Esophagus muscularis mucosa (tissue), 4 donors: ENCODE measurements at regions not wholly inside any gene's neighbourhood (a gene's known extent, or its start where the extent isn't known, plus 50 kb on each side); places are given as distances from the start of the nearest gene placed in this dataset.

Source experiments
- DNase-seq: peaks from one replicate; pipeline ENCODE4 v3.0.0-alpha.2; 2017; ENCODE audit errors: extremely low spot score
- H3K27ac ChIP-seq, 4 donors: fragments of 200-600 bp; sonication (generic); replicated peaks in 1 of 4; 1 replicate in 3 of 4; 2 replicates in 1 of 4; pipeline ENCODE4 v1.5.1; 2016 to 2019; ENCODE audit warnings: mild to moderate bottlenecking in 1 of 4
- H3K27me3 ChIP-seq, 4 donors: fragments of 200-600 bp; sonication (generic); one replicate each; pipeline versions ENCODE4 v1.5.1 to v1.6.0; 2016 to 2019
- H3K36me3 ChIP-seq, 4 donors: fragments of 200-600 bp; sonication (generic); one replicate each; pipeline ENCODE4 v1.5.1; 2016 to 2019
- H3K4me1 ChIP-seq, 4 donors: fragments of 200-600 bp; sonication (generic); one replicate each; pipeline ENCODE4 v1.5.1; 2016 to 2019
- H3K4me3 ChIP-seq, 4 donors: fragments of 200-600 bp; sonication (generic); 1 replicate in 2 of 4; 2 replicates in 2 of 4; pipeline ENCODE4 v1.5.1; 2016 to 2019; ENCODE audit warnings: mild to moderate bottlenecking in 4 of 4, moderate library complexity in 1 of 4
- H3K9me3 ChIP-seq, 4 donors: fragments of 200-600 bp; sonication (generic); 1 replicate in 3 of 4; 2 replicates in 1 of 4; pipeline ENCODE4 v1.5.1; 2016 to 2019
- CTCF ChIP-seq, 3 experiments: fragments of 200-600 bp in 2 of 3; fragments of 450-650 bp in 1 of 3; sonication (generic) in 2 of 3; IDR thresholded peaks; one replicate each; pipeline ENCODE4 v1.5.1; 2017 to 2019; ENCODE audit warnings: antibody characterized with exemption in 3 of 3, mild to moderate bottlenecking in 2 of 3, moderate library complexity in 1 of 3
- EP300 ChIP-seq: sonication (generic); formaldehyde crosslinking; IDR thresholded peaks from one replicate; pipeline ENCODE4 v1.6.1; 2017; ENCODE audit warnings: antibody characterized with exemption
- POLR2A ChIP-seq: fragments of 450-650 bp; IDR thresholded peaks from one replicate; pipeline ENCODE4 v1.6.1; 2017; ENCODE audit warnings: antibody characterized with exemption, moderate library complexity, mild to moderate bottlenecking, low read depth
- POLR2AphosphoS5 ChIP-seq, 2 donors: sonication (generic); formaldehyde crosslinking; IDR thresholded peaks; one replicate each; pipeline ENCODE4 v1.6.1; 2017; ENCODE audit warnings: antibody characterized with exemption in 2 of 2
- WGBS: methylation state at CpG from one replicate; pipeline ENCODE4 v1.1.5; 2018; 5-methylcytosine and 5-hydroxymethylcytosine counted together
- intact Hi-C: fragments of 100-400 bp; cut with DNase I; formaldehyde crosslinking; loops from one replicate; pipeline ENCODE4 v1.15.1; 2023

- peaks cover 0 to 4% (median 0%) of the 10 kb centered on the region in 4 donors for H3K4me1 ChIP-seq
- H3K36me3 ChIP-seq = peaks cover 0 to 5% (median 0%) of the 10 kb centered on the region in 4 donors
- no peak for DNase-seq
- TF ChIP-seq POLR2AphosphoS5 (IDR thresholded peaks at IDR 0.05) (no peak), EP300 (no peak), POLR2A (no peak), CTCF (IDR thresholded peaks at IDR 0.05) (no peak)
- no peaks in the 10 kb centered on the region for H3K9me3 ChIP-seq
- peaks cover 0 to 80% (median 0%) of the 10 kb centered on the region in 4 donors for H3K27me3 ChIP-seq
- intact Hi-C loops = no loop called here
- WGBS = 62% methylated on average over 3 of the region's 3 CpGs
- H3K4me3 ChIP-seq = no peak overlapping the region
- H3K27ac ChIP-seq = no peak overlapping the region
Measured at GRCh38 chr22:49647627-49648026, 180.0 kb downstream of the BRD1 start.

GRCh38 chr22:49646876-49647275 is 180.8 kb downstream of the BRD1 start:
- WGBS = 87% methylated on average over 2 of the region's 3 CpGs
- Histone ChIP-seq H3K4me1 (peaks cover 0 to 4% (median 0%) of the 10 kb centered on the region in 4 donors), H3K4me3 (no peak overlapping the region), H3K36me3 (peaks cover 0 to 5% (median 0%) of the 10 kb centered on the region in 4 donors), H3K27ac (no peak overlapping the region), H3K27me3 (peaks cover 0 to 75% (median 0%) of the 10 kb centered on the region in 4 donors), H3K9me3 (no peaks in the 10 kb centered on the region)
- DNase-seq = no peak
- no peak for TF ChIP-seq POLR2AphosphoS5 (IDR thresholded peaks at IDR 0.05)
- TF ChIP-seq EP300 = no peak
- no peak for TF ChIP-seq CTCF (IDR thresholded peaks at IDR 0.05)
- TF ChIP-seq POLR2A = no peak
- intact Hi-C loops = no loop called here

GRCh38 chr22:49645791-49646550 is 181.7 kb downstream of the BRD1 start:
- H3K9me3 ChIP-seq = no peaks in the 10 kb centered on the region
- intact Hi-C loops = no loop called here
- peaks cover 0 to 4% (median 0%) of the 10 kb centered on the region in 4 donors for H3K4me1 ChIP-seq
- no peak for DNase-seq
- peaks cover 0 to 67% (median 0%) of the 10 kb centered on the region in 4 donors for H3K27me3 ChIP-seq
- H3K4me3 ChIP-seq = no peak overlapping the region
- TF ChIP-seq POLR2A = no peak
- no peak for TF ChIP-seq CTCF (IDR thresholded peaks at IDR 0.05)
- TF ChIP-seq EP300 = no peak
- TF ChIP-seq POLR2AphosphoS5 (IDR thresholded peaks at IDR 0.05) = no peak
- H3K27ac ChIP-seq = no peak overlapping the region
- 89% methylated on average over 10 of the region's 13 CpGs for WGBS
- H3K36me3 ChIP-seq = peaks cover 0 to 5% (median 0%) of the 10 kb centered on the region in 4 donors

- TF ChIP-seq POLR2A (no peak), POLR2AphosphoS5 (IDR thresholded peaks at IDR 0.05) (no peak)
- H3K9me3 ChIP-seq = no peaks in the 10 kb centered on the region
- intact Hi-C loops = no loop called here
- H3K36me3 ChIP-seq = peaks cover 0 to 5% (median 0%) of the 10 kb centered on the region in 4 donors
- WGBS = 95% methylated on average over 3 of the region's 3 CpGs
- peaks cover 0 to 60% (median 0%) of the 10 kb centered on the region in 4 donors for H3K27me3 ChIP-seq
- H3K4me1 ChIP-seq = peaks cover 0 to 4% (median 0%) of the 10 kb centered on the region in 4 donors
- no peak for DNase-seq
- H3K4me3 ChIP-seq = no peak overlapping the region
- no peak overlapping the region for H3K27ac ChIP-seq
Measured at GRCh38 chr22:49645257-49645656, 182.4 kb downstream of the BRD1 start.

GRCh38 chr22:49643998-49644397 is 183.7 kb downstream of the BRD1 start:
- Histone ChIP-seq H3K4me1 (peaks cover 0 to 4% (median 0%) of the 10 kb centered on the region in 4 donors), H3K9me3 (no peaks in the 10 kb centered on the region), H3K36me3 (peaks cover 0 to 5% (median 0%) of the 10 kb centered on the region in 4 donors), H3K27me3 (peaks cover 0 to 47% (median 0%) of the 10 kb centered on the region in 4 donors), H3K4me3 (no peak overlapping the region), H3K27ac (no peak overlapping the region)
- WGBS = 96% methylated on average over 6 of the region's 6 CpGs
- intact Hi-C loops = no loop called here
- TF ChIP-seq EP300 (no peak), POLR2AphosphoS5 (IDR thresholded peaks at IDR 0.05) (no peak), CTCF (IDR thresholded peaks at IDR 0.05) (no peak), POLR2A (no peak)
- DNase-seq = no peak
